ENCODE measurements at regions not wholly inside any gene's neighbourhood (a gene's known extent, or its start where the extent isn't known, plus 50 kb on each side); places are given as distances from the start of the nearest gene placed in this dataset.

DNA sequence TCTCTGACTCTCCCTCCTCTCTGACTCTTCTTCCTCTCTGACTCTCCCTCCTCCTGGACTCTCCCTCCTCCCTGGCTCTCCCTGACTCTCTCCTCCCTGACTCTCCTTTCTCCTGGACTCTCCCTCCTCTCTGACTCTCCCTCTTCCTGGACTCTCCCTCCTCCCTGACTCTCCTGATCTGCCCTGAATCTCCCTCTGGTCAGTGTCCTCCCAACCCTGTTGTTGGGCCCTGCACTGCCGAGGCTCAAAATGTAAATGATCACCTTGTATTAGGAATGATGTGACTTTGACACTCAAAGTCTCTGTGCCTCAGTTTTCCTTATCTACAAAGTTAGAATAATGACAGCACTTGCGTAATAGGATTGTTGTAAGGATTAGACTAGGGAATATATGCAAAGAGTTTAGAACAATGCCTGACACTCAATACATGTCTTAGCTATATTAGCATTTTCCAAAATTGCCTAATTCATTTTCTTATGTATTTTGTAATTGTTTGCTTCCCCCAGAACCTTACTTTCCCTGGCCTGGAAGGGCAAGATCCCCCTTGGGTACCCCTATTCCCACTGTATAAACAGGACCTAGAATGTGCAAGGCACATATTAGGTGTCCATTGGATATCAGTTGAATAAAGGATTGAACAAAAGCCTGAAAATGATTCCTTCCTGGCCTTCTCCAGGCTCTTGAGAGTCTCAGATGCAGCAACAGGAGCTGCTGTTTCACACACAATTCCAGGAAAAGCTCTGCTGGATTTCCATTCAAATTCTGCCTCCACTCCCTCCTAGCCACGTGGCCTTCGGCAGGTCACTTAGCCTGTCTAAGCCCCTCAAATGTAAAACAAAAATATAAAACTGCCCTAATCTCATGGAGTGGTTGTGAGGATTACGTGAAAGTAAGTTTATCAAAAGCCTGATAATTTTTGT lies 170.1 kb downstream of the INHBB start:
- intact Hi-C loops (cut with DNase I) = no loop called here
- no peak for DNase-seq

DNA sequence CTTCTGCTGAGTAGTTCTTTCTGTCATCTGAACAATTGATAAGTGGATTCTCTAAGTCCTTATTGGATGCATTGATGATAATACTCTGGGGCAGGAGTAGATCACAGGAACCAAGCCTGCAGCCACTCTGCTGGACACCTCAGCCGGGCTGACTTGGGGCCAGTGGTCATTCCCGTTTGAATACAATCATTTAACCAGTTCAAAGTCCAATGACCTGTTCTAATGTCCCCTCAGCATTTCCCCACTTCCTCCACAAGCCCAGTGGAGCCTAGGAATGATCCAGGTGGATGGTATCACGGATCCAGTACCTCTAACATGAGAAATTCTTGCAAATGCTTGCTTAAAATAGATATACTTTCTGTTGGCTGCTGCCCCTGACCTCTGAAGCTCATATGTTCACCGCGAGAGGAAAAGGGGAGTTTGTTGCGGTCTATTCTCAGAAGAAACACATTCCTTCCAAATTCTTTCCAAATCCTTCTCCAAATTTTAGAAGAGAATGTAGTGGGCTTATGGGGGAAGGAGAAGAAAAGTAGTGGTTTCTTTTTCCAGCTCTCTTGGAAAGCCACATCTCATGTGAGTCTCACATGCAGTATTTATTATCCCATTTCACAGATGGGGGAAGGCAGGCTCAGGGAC lies 170.9 kb downstream of the INHBB start:
- Histone ChIP-seq H3K9me3 (no peaks in the 10 kb centered on the region), H3K27me3 (ENCODE audit: low read depth) (peaks cover 5% of the 10 kb centered on the region), H3K4me1 (no peaks in the 10 kb centered on the region), H3K4me3 (no peak overlapping the region), H3K27ac (no peak overlapping the region), H3K36me3 (no peaks in the 10 kb centered on the region)
- intact Hi-C loops (cut with DNase I) = no loop called here
- DNase-seq (no peak), ATAC-seq (no peak)
- TF ChIP-seq, protein P1, sequence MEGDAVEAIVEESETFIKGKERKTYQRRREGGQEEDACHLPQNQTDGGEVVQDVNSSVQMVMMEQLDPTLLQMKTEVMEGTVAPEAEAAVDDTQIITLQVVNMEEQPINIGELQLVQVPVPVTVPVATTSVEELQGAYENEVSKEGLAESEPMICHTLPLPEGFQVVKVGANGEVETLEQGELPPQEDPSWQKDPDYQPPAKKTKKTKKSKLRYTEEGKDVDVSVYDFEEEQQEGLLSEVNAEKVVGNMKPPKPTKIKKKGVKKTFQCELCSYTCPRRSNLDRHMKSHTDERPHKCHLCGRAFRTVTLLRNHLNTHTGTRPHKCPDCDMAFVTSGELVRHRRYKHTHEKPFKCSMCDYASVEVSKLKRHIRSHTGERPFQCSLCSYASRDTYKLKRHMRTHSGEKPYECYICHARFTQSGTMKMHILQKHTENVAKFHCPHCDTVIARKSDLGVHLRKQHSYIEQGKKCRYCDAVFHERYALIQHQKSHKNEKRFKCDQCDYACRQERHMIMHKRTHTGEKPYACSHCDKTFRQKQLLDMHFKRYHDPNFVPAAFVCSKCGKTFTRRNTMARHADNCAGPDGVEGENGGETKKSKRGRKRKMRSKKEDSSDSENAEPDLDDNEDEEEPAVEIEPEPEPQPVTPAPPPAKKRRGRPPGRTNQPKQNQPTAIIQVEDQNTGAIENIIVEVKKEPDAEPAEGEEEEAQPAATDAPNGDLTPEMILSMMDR (IDR thresholded peaks at IDR 0.05) = no peak

More for the DNA sequence above, 170.1 kb downstream of the INHBB start:
- no peaks in the 10 kb centered on the region for H3K9me3 ChIP-seq
- ATAC-seq = no peak
- no peaks in the 10 kb centered on the region for H3K4me1 ChIP-seq
- no peaks in the 10 kb centered on the region for H3K27me3 ChIP-seq (ENCODE audit: low read depth)
- H3K36me3 ChIP-seq = no peaks in the 10 kb centered on the region
- H3K27ac ChIP-seq = no peak overlapping the region
- TF ChIP-seq, protein P1 (IDR thresholded peaks at IDR 0.05) = no peak
- H3K4me3 ChIP-seq = no peak overlapping the region

DNA sequence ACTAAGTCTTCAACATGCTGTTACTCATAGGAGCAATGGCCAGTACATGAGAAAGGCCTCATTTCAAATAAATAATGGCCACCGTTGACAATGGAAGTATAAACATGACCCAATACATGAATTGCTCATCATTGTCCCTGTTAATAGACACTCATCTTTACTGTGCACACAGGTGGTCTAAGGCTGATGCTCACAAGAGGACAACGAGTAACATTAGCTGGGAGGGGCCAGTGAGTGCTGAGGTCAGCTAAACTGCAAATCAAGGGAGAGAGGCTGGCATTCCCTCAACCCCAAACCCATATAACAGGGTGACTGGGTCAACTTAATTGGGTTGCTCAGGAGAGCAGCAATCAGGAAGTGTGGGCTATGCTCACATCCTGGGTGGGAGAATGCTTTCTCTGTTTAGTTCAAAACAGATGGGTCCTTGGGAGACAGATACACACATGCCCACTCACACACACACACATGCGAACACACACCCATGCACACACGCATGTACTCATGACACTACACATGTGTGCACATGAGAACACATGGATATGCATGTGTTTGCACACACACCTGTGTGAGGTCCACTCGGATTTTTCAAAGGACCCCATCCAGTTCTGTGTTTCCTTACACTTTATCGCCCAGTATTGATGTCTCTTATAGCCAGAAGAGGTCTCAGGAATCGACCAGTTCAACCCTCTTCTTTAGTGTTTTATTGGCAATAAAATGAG lies 172.0 kb downstream of the INHBB start:
- intact Hi-C loops (cut with DNase I) = no loop called here
- Histone ChIP-seq H3K36me3 (no peaks in the 10 kb centered on the region), H3K4me1 (peaks cover 6% of the 10 kb centered on the region), H3K4me3 (no peak overlapping the region), H3K9me3 (no peaks in the 10 kb centered on the region), H3K27me3 (ENCODE audit: low read depth) (peaks cover 17% of the 10 kb centered on the region), H3K27ac (no peak overlapping the region)
- DNase-seq (no peak), ATAC-seq (no peak)
- TF ChIP-seq, protein P1 (IDR thresholded peaks at IDR 0.05) = no peak

DNA sequence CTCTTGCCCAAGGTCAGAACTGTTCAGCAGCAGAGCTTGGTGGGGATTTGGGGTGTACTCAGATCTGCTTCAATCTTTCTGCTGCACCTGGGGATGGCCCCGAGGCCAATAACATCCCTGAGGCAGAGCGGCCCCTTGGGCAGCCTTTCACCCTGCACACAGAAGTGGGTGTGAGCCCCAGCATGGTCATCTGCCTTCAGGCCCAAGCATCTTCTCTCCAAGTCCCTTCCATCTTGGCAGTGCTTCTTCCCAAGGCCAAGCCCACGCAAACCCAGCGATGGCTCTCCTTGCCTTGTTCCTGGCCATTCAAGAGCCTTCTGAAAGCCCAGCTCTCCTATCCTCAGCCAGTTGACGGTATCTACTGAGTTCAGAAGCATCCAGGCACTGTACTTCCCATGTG lies 172.9 kb downstream of the INHBB start:
- peaks cover 22% of the 10 kb centered on the region for H3K27me3 ChIP-seq (ENCODE audit: low read depth)
- no peaks in the 10 kb centered on the region for H3K9me3 ChIP-seq
- no peak overlapping the region for H3K27ac ChIP-seq
- ATAC-seq = no peak
- intact Hi-C loops (cut with DNase I) = no loop called here
- H3K4me3 ChIP-seq = no peak overlapping the region
- TF ChIP-seq, protein P1 (IDR thresholded peaks at IDR 0.05) = no peak
- DNase-seq = no peak
- H3K4me1 ChIP-seq = peaks cover 6% of the 10 kb centered on the region
- no peaks in the 10 kb centered on the region for H3K36me3 ChIP-seq

DNA sequence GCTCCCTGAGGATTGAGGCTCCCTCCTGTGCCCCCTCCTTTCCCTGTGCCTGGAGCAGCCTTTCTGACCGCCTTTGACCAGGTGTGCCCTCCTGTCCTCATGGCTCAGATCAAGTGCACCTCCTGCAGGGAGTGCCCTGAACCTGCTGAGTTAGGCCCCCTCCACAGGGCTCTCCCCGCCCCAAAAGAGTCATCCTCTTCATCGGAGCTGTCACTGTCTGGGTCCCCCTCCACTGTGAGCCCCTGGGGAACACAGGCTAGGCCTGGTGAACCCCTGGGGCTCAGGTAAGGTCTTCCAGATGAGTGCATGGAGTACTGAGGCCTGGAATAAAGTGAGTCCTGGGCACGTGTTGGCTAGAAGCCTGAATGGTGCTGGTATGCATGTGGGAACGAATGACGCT lies 173.5 kb downstream of the INHBB start:
- H3K9me3 ChIP-seq = no peaks in the 10 kb centered on the region
- H3K36me3 ChIP-seq = no peaks in the 10 kb centered on the region
- DNase-seq (no peak), ATAC-seq (no peak)
- TF ChIP-seq, protein P1 (IDR thresholded peaks at IDR 0.05) = no peak
- intact Hi-C loops (cut with DNase I) = no loop called here
- peaks cover 22% of the 10 kb centered on the region for H3K27me3 ChIP-seq (ENCODE audit: low read depth)
- H3K4me1 ChIP-seq = peaks cover 6% of the 10 kb centered on the region
- H3K27ac ChIP-seq = no peak overlapping the region
- H3K4me3 ChIP-seq = no peak overlapping the region
